ENCODE measurements at regions not wholly inside any gene's neighbourhood (a gene's known extent, or its start where the extent isn't known, plus 50 kb on each side); places are given as distances from the start of the nearest gene placed in this dataset.

- TF ChIP-seq PAX5 (IDR thresholded peaks at IDR 0.05; ENCODE audit: insufficient read depth, low read length, severe bottlenecking) (no peak), POLR2AphosphoS5 (IDR thresholded peaks at IDR 0.05; ENCODE audit: low read depth, low read length) (no peak), POU2F2 (IDR thresholded peaks at IDR 0.05; ENCODE audit: low read depth, low read length) (no peak), TAF1 (IDR thresholded peaks at IDR 0.05; ENCODE audit: low read depth, low read length) (no peak), POLR2A (IDR thresholded peaks at IDR 0.05; ENCODE audit: low read depth, low read length) (no peak), SPI1 (IDR thresholded peaks at IDR 0.05; ENCODE audit: low read depth, low read length) (no peak)
- DNase-seq (ENCODE audit: insufficient read length, low spot score) = no peak
- peak; percentile 51 for FAIRE-seq
Observed at GRCh38 chr4:3352941-3353594, 60.2 kb downstream of the RGS12 start.

- DNase-seq (ENCODE audit: insufficient read length, low spot score) (no peak), FAIRE-seq (no peak)
- TF ChIP-seq PAX5 (IDR thresholded peaks at IDR 0.05; ENCODE audit: insufficient read depth, low read length, severe bottlenecking) (no peak), POU2F2 (IDR thresholded peaks at IDR 0.05; ENCODE audit: low read depth, low read length) (no peak), POLR2A (IDR thresholded peaks at IDR 0.05; ENCODE audit: low read depth, low read length) (no peak), SPI1 (IDR thresholded peaks at IDR 0.05; ENCODE audit: low read depth, low read length) (no peak), TAF1 (IDR thresholded peaks at IDR 0.05; ENCODE audit: low read depth, low read length) (no peak), POLR2AphosphoS5 (IDR thresholded peaks at IDR 0.05; ENCODE audit: low read depth, low read length) (no peak)
Observed at GRCh38 chr4:3353752-3354454, 61.1 kb downstream of the RGS12 start.

- no peak for FAIRE-seq
- TF ChIP-seq TAF1 (IDR thresholded peaks at IDR 0.05; ENCODE audit: low read depth, low read length) (no peak), POLR2AphosphoS5 (IDR thresholded peaks at IDR 0.05; ENCODE audit: low read depth, low read length) (no peak)
- no peak for DNase-seq (ENCODE audit: insufficient read length, low spot score)
Observed at GRCh38 chr4:3354455-3354811, 61.6 kb downstream of the RGS12 start.

- FAIRE-seq = peak; percentile 72
- TF ChIP-seq POU2F2 (IDR thresholded peaks at IDR 0.05; ENCODE audit: low read depth, low read length) (no peak), SPI1 (IDR thresholded peaks at IDR 0.05; ENCODE audit: low read depth, low read length) (peak; percentile 93), POLR2AphosphoS5 (IDR thresholded peaks at IDR 0.05; ENCODE audit: low read depth, low read length) (no peak)
- DNase-seq (ENCODE audit: insufficient read length, low spot score) = no peak
Observed at GRCh38 chr4:3355266-3355748, 62.5 kb downstream of the RGS12 start.

GRCh38 chr4:3358656-3359055 lies 65.8 kb downstream of the RGS12 start:
- DNase-seq (ENCODE audit: insufficient read length, low spot score) = no peak
- TF ChIP-seq SPI1 (IDR thresholded peaks at IDR 0.05; ENCODE audit: low read depth, low read length) (no peak), PAX5 (IDR thresholded peaks at IDR 0.05; ENCODE audit: insufficient read depth, low read length, severe bottlenecking) (no peak), POLR2AphosphoS5 (IDR thresholded peaks at IDR 0.05; ENCODE audit: low read depth, low read length) (no peak), TAF1 (IDR thresholded peaks at IDR 0.05; ENCODE audit: low read depth, low read length) (no peak), POLR2A (IDR thresholded peaks at IDR 0.05; ENCODE audit: low read depth, low read length) (no peak), POU2F2 (IDR thresholded peaks at IDR 0.05; ENCODE audit: low read depth, low read length) (no peak)
- FAIRE-seq = no peak

- no peak for FAIRE-seq
- no peak for TF ChIP-seq TAF1 (IDR thresholded peaks at IDR 0.05; ENCODE audit: low read depth, low read length)
- TF ChIP-seq POLR2A (IDR thresholded peaks at IDR 0.05; ENCODE audit: low read depth, low read length) = no peak
- TF ChIP-seq POLR2AphosphoS5 (IDR thresholded peaks at IDR 0.05; ENCODE audit: low read depth, low read length) = no peak
- TF ChIP-seq PAX5 (IDR thresholded peaks at IDR 0.05; ENCODE audit: insufficient read depth, low read length, severe bottlenecking) = no peak
- TF ChIP-seq POU2F2 (IDR thresholded peaks at IDR 0.05; ENCODE audit: low read depth, low read length) = no peak
- no peak for TF ChIP-seq SPI1 (IDR thresholded peaks at IDR 0.05; ENCODE audit: low read depth, low read length)
Observed at GRCh38 chr4:3360777-3361176, 68.0 kb downstream of the RGS12 start.

GRCh38 chr4:3361406-3361805 lies 68.6 kb downstream of the RGS12 start:
- FAIRE-seq (no peak), DNase-seq (ENCODE audit: insufficient read length, low spot score) (no peak)
- TF ChIP-seq TAF1 (IDR thresholded peaks at IDR 0.05; ENCODE audit: low read depth, low read length) (no peak), SPI1 (IDR thresholded peaks at IDR 0.05; ENCODE audit: low read depth, low read length) (no peak), PAX5 (IDR thresholded peaks at IDR 0.05; ENCODE audit: insufficient read depth, low read length, severe bottlenecking) (no peak), POU2F2 (IDR thresholded peaks at IDR 0.05; ENCODE audit: low read depth, low read length) (no peak), POLR2A (IDR thresholded peaks at IDR 0.05; ENCODE audit: low read depth, low read length) (no peak), POLR2AphosphoS5 (IDR thresholded peaks at IDR 0.05; ENCODE audit: low read depth, low read length) (no peak)

More at GRCh38 chr4:3360777-3361176, 68.0 kb downstream of the RGS12 start:
- no peak for DNase-seq (ENCODE audit: insufficient read length, low spot score)

- no peak for FAIRE-seq
- TF ChIP-seq TAF1 (IDR thresholded peaks at IDR 0.05; ENCODE audit: low read depth, low read length) (no peak), PAX5 (IDR thresholded peaks at IDR 0.05; ENCODE audit: insufficient read depth, low read length, severe bottlenecking) (no peak), POLR2AphosphoS5 (IDR thresholded peaks at IDR 0.05; ENCODE audit: low read depth, low read length) (no peak), POU2F2 (IDR thresholded peaks at IDR 0.05; ENCODE audit: low read depth, low read length) (no peak), SPI1 (IDR thresholded peaks at IDR 0.05; ENCODE audit: low read depth, low read length) (no peak), POLR2A (IDR thresholded peaks at IDR 0.05; ENCODE audit: low read depth, low read length) (no peak)
- DNase-seq (ENCODE audit: insufficient read length, low spot score) = no peak
Observed at GRCh38 chr4:3361896-3362295, 69.1 kb downstream of the RGS12 start.

GRCh38 chr4:3362431-3363287 lies 69.8 kb downstream of the RGS12 start:
- DNase-seq (ENCODE audit: insufficient read length, low spot score) = no peak
- TF ChIP-seq SPI1 (IDR thresholded peaks at IDR 0.05; ENCODE audit: low read depth, low read length) (no peak), POLR2A (IDR thresholded peaks at IDR 0.05; ENCODE audit: low read depth, low read length) (no peak), TAF1 (IDR thresholded peaks at IDR 0.05; ENCODE audit: low read depth, low read length) (no peak), PAX5 (IDR thresholded peaks at IDR 0.05; ENCODE audit: insufficient read depth, low read length, severe bottlenecking) (no peak), POLR2AphosphoS5 (IDR thresholded peaks at IDR 0.05; ENCODE audit: low read depth, low read length) (no peak), POU2F2 (IDR thresholded peaks at IDR 0.05; ENCODE audit: low read depth, low read length) (no peak)
- FAIRE-seq = peak; percentile 73

Data from GM12891 (cell line).